ENCODE measurements at regions not wholly inside any gene's neighbourhood (a gene's known extent, or its start where the extent isn't known, plus 50 kb on each side); places are given as distances from the start of the nearest gene placed in this dataset.

- no peak for ATAC-seq (ENCODE audit: low FRiP score)
- DNase-seq (ENCODE audit: low spot score), result no peak
- TF ChIP-seq CTCF (IDR thresholded peaks at IDR 0.05), result no peak
Measured at GRCh38 chr4:57282933-57283310, 172.7 kb upstream of the IGFBP7 start.

- DNase-seq (ENCODE audit: low spot score), result no peak
- ATAC-seq (ENCODE audit: low FRiP score), result no peak
- no peak for TF ChIP-seq CTCF (IDR thresholded peaks at IDR 0.05)
Measured at GRCh38 chr4:57280481-57280880, 170.3 kb upstream of the IGFBP7 start.

DNA sequence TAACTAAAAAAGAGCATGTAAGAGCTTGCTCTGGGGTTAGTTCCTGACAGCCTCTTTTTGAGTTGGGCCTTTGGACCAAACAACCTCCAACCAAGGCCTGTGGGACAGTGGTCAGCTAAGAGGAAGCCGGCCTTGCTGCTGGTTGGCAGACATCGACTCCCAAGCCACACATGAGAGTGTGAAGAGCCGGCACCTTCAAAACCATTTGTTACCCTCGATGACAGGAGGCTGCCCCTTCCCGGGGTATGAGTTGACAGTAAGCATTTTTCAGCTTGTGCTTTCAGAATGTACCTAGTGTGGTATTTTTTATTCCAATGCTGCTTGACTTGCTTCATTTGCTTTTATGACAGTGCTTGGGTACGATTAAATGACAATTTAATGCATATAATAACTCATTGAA lies 168.6 kb upstream of the IGFBP7 start:
- DNase-seq (ENCODE audit: low spot score) (no peak), ATAC-seq (ENCODE audit: low FRiP score) (no peak)
- no peak for TF ChIP-seq CTCF (IDR thresholded peaks at IDR 0.05)

DNA sequence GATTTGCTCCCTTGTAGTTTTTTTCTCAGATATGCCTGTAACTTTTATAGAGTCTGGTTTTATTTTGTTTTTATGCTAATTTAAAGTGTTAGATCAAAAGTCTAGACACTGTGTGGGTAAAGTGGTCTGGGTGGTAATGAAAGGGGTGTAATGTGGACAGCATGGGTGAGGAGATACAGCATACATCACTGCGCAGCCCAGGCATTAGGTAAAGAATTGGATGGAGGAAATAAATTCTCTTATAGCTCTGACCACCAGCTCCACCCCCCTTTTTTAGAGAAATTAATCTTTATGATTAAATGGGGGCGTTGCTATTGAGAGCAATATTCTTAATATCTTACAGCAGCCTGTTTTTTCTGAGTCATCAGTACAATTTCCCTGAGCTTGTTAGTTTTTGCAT lies 163.9 kb upstream of the IGFBP7 start:
- ATAC-seq (ENCODE audit: low FRiP score) (no peak), DNase-seq (ENCODE audit: low spot score) (no peak)
- no peak for TF ChIP-seq CTCF (IDR thresholded peaks at IDR 0.05)

DNA sequence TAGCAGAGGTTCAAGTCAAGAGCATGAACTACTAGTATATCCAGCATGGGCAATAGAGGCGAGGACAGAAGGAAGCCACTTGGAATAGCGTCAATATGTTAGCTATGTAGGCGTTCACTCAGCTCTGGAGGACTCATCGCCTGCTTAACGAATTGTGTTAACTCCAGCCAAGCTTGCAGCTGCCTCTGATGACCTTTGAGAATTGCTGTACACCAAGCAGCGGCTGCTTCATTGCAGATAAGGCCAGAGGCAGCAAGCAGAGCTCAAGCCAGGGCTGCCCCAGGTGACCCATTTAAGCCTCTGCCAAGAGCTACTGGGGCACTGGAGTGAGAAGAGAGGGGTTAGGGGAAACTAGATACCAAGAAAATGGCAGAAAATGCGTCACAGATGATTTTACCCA lies 160.2 kb upstream of the IGFBP7 start:
- DNase-seq (ENCODE audit: low spot score) (no peak), ATAC-seq (ENCODE audit: low FRiP score) (peak; percentile 38)

DNA sequence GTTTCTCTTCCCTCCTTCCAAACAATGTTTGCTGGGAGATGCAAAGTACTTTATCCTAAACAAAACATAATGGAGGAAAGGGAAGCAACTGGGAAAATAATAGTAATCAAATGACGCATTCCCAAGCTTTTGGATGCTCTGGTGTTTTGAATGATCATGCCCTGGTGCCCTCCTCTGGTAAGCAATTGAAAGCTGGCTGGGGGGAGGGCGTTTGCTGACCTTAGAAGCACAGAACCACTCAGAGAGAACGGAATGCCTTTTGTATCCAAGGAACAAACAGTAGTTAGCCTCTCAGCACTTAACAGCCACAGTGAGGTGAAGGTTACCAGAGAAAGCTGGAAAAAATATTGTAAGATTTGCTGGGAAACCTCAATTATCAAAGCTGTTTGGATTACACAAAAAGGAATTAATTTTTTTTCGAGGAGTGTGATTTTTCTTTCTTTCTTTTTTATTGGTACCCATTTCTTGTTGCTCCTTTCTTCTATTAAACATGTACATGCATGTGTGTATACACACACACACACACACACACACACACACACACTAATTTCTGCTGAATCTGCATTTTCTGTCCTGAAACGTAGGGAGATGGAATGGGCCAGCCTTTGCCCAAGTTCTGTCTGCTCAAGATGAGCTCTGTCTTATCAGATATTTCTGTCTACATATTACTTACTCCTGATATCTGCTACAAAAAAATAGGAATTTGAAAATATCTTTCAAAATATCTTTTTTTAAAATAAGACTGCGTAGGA lies 155.8 kb upstream of the IGFBP7 start:
- no peak for ATAC-seq (ENCODE audit: low FRiP score)
- TF ChIP-seq CTCF (IDR thresholded peaks at IDR 0.05), result no peak
- DNase-seq (ENCODE audit: low spot score), result no peak

More for the DNA sequence above, 160.2 kb upstream of the IGFBP7 start:
- TF ChIP-seq CTCF (IDR thresholded peaks at IDR 0.05), result no peak

DNA sequence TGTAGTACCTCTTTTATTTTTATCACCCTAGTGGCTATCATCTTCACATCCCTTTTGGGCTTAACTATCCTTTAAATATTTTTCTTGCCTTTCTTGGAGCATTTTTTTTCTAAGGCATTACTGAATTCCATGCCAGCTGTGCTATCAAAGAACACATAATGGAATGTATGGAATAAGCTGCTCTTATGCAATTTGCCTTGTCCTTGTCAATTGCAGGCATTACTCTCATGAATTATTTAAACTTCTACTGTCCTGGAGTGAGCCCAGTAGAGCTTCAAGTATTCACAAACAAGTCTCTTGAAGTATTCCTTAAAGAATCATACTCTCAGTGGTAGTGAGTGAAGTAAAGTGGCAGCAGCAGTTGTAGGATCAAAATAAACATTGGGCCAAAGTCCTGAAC lies 144.6 kb upstream of the IGFBP7 start:
- DNase-seq (ENCODE audit: low spot score), result no peak

More for the DNA sequence above, 144.6 kb upstream of the IGFBP7 start:
- no peak for TF ChIP-seq CTCF (IDR thresholded peaks at IDR 0.05)
- no peak for ATAC-seq (ENCODE audit: low FRiP score)

All from omental fat pad (tissue), 3 donors.